ENCODE measurements at regions not wholly inside any gene's neighbourhood (a gene's known extent, or its start where the extent isn't known, plus 50 kb on each side); places are given as distances from the start of the nearest gene placed in this dataset.

DNA sequence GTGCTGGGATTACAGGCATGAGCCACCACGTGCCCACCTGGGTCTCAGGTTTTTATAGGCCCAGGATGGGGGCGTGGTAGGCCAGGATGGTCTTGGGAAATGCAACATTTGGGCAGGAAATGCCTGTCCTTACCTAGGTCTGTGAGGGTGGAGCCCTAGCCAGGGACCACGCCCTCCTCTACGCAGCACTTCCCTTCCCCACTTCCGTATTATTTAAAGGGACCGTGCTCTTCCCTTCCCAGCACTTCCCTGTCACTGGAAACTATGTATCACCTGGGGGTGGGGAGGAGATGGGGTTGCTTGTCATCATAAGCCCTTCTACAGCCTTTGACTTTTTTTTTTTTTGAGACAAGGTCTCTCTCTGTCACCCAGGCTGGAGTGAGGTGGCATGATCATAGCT, 238.9 kb upstream of the NLRP1 start:
- Histone ChIP-seq H3K27ac (no peak overlapping the region), H3K27me3 (no peaks in the 10 kb centered on the region), H3K9me3 (no peaks in the 10 kb centered on the region), H3K4me1 (no peaks in the 10 kb centered on the region), H3K4me3 (no peak overlapping the region), H3K36me3 (no peaks in the 10 kb centered on the region)
- TF ChIP-seq, protein P1, sequence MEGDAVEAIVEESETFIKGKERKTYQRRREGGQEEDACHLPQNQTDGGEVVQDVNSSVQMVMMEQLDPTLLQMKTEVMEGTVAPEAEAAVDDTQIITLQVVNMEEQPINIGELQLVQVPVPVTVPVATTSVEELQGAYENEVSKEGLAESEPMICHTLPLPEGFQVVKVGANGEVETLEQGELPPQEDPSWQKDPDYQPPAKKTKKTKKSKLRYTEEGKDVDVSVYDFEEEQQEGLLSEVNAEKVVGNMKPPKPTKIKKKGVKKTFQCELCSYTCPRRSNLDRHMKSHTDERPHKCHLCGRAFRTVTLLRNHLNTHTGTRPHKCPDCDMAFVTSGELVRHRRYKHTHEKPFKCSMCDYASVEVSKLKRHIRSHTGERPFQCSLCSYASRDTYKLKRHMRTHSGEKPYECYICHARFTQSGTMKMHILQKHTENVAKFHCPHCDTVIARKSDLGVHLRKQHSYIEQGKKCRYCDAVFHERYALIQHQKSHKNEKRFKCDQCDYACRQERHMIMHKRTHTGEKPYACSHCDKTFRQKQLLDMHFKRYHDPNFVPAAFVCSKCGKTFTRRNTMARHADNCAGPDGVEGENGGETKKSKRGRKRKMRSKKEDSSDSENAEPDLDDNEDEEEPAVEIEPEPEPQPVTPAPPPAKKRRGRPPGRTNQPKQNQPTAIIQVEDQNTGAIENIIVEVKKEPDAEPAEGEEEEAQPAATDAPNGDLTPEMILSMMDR (IDR thresholded peaks at IDR 0.05): no peak
- TF ChIP-seq POLR2A (IDR thresholded peaks at IDR 0.05): no peak
- DNase-seq: no peak

DNA sequence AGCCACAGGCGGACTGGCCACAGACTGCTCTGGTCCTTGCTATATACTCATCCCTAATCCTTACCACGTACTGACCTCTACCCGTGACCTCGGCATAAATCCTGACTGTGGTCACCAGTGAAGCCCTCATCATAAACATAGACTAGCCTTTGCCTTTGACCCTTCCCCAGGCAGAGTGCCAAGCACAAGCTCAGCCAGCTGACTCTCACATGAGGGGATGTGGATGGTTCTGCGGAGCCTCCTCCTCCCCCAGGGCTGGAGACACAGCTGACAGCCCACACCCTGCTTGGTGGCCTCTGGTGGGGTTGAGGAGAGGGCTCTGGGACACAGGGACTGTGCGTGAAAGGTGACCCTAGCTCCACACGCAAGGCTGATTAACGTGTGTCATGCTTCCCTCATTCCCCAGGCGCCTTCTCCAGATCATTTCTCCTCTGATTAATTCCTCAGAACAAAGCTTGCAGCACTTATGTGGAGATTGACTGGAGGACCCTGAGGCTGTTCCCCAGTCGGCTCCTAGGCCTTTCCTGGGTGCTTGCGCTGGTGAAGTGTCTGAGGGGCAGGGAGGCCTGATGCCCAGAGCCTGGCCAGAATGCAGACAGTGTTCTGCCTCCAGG, 241.5 kb upstream of the NLRP1 start:
- H3K27me3 ChIP-seq: no peaks in the 10 kb centered on the region
- TF ChIP-seq, protein P1 (IDR thresholded peaks at IDR 0.05): no peak
- TF ChIP-seq POLR2A (IDR thresholded peaks at IDR 0.05): no peak
- no peak for DNase-seq

DNA sequence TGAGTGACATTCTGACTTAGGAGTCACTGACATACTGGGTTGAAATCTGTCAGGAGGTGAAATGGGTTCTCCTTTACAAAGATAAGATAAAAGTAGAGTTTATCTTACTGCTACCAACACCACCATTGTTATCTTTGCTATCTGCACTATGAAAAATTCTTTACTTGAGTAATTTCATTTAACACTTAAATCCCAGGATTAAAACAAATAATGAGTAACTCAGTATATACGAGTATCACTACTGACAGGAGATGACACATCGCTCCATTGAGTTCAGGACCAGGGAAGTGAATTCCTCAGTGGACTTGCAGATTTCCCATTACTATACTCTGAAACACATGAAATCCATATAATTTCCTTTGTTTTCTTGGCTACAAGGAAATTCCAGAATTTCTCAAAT, 242.1 kb upstream of the NLRP1 start:
- Histone ChIP-seq H3K27ac (no peak overlapping the region), H3K27me3 (no peaks in the 10 kb centered on the region), H3K36me3 (no peaks in the 10 kb centered on the region), H3K4me1 (no peaks in the 10 kb centered on the region), H3K4me3 (no peak overlapping the region), H3K9me3 (no peaks in the 10 kb centered on the region)
- TF ChIP-seq, protein P1 (IDR thresholded peaks at IDR 0.05): no peak
- TF ChIP-seq POLR2A (IDR thresholded peaks at IDR 0.05): no peak
- DNase-seq: no peak

More for the DNA sequence above, 241.5 kb upstream of the NLRP1 start:
- Histone ChIP-seq H3K9me3 (no peaks in the 10 kb centered on the region), H3K36me3 (no peaks in the 10 kb centered on the region), H3K4me3 (no peak overlapping the region), H3K4me1 (no peaks in the 10 kb centered on the region), H3K27ac (no peak overlapping the region)

DNA sequence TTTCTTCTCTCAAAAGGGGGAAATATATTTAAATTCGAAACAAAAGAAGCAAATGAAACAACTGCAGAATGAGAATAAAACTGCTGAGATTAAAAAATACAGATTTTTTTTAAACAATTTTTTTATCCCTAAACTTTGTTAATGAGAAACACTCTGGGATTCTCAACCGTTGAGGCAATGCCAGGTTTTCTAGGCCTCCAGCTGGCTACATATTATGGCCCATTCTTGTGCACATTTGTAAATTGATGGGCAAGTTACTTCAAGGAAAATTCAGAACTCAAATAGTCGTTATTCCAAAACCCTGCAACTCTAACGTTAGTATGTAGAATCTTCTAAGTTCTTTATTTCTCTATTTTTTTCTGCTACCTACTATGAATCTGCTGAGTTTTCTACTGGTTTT, 239.3 kb upstream of the WSCD1 start:
- H3K36me3 ChIP-seq: no peaks in the 10 kb centered on the region
- H3K4me1 ChIP-seq: no peaks in the 10 kb centered on the region
- no peak overlapping the region for H3K4me3 ChIP-seq
- H3K27me3 ChIP-seq: no peaks in the 10 kb centered on the region
- TF ChIP-seq, protein P1 (IDR thresholded peaks at IDR 0.05): no peak
- TF ChIP-seq POLR2A (IDR thresholded peaks at IDR 0.05): no peak
- H3K9me3 ChIP-seq: no peaks in the 10 kb centered on the region
- H3K27ac ChIP-seq: no peak overlapping the region
- no peak for DNase-seq

DNA sequence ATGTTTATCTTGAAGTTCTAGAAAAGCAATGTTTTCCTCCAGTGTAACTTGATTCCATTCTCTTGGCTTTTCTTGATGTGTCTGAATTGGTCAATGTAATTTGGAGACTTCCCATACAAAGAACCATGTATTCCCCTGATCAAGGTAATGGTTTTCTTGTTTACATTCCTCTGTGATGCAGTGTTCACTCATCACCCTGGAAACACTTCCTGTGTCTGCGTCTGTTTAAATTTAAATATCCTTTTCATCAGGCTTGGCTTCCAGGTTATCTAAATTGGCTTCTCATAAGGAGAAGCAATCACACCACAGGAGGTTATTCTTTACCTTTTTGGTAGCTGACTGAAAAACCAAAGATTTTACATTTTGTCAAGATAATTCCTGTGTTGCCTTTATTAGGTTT, 237.3 kb upstream of the WSCD1 start:
- DNase-seq: no peak
- no peak for TF ChIP-seq POLR2A (IDR thresholded peaks at IDR 0.05)
- TF ChIP-seq, protein P1 (IDR thresholded peaks at IDR 0.05): no peak
- Histone ChIP-seq H3K27me3 (no peaks in the 10 kb centered on the region), H3K36me3 (no peaks in the 10 kb centered on the region), H3K27ac (no peak overlapping the region), H3K4me3 (no peak overlapping the region), H3K9me3 (no peaks in the 10 kb centered on the region), H3K4me1 (no peaks in the 10 kb centered on the region)

DNA sequence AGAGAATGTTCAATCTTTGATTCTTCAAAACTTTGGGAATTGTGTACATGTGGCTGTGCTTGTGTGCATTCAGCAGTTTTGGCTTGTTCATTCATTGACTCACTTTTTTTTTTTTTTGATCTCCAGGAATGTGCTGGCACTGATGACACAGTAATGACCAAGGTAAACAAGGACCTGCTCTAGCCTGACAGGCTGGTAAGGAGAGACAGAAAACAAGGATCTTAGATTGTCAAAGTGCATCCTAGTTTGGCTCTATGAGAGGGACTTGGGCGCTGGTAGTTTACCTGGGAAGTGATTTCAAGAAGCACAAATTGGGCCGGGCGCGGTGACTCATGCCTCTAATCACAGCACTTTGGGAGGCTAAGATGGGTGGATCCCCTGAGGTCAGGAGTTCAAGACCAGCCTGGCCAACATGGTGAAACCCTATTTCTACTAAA, 233.1 kb upstream of the WSCD1 start:
- no peak for TF ChIP-seq POLR2A (IDR thresholded peaks at IDR 0.05)
- TF ChIP-seq, protein P1 (IDR thresholded peaks at IDR 0.05): no peak
- H3K4me3 ChIP-seq: no peak overlapping the region
- no peak overlapping the region for H3K27ac ChIP-seq
- no peaks in the 10 kb centered on the region for H3K4me1 ChIP-seq
- H3K27me3 ChIP-seq: no peaks in the 10 kb centered on the region
- H3K36me3 ChIP-seq: no peaks in the 10 kb centered on the region
- no peaks in the 10 kb centered on the region for H3K9me3 ChIP-seq
- no peak for DNase-seq

Measured in Peyer's patch (tissue), 4 donors.